Stimulated activated CD4-positive, alpha-beta T cell treated with anti-CD3 and anti-CD28 coated beads, TNF-alpha, amount 100 ng/mL, for 24 hours (primary cell): ENCODE measurements at regions not wholly inside any gene's neighbourhood (a gene's known extent, or its start where the extent isn't known, plus 50 kb on each side); places are given as distances from the start of the nearest gene placed in this dataset.
"Not testable (repeated sequence)": the region's sequence is repeated elsewhere in the genome, so short reads cannot be mapped to it uniquely, and the experiment has no call there.

Experiments
- DNase-seq, 3 experiments: peaks; one replicate each; pipeline ENCODE4 v3.0.0-alpha.2; 2020; ENCODE audit warnings: low read depth in 3 of 3

DNA sequence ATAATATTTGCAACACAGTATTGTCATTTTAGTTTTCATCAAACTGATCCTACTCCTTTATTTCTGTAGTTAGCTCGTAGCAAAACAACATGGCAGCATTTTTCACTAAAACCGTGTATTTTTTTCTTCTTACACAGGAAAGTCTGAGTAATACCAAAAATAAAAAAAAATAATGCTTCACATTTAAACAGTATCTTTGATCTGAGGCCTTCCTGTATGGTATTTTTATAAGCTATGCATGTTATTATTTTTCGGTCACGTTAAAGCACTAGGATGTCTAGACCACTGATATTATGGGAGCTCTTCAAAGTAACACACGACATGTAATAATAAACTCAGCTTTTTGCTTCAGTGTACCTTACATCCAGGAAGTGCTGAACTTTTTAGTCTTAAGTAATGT lies 94.1 kb upstream of the SRD5A3 start:
- no peak for DNase-seq

DNA sequence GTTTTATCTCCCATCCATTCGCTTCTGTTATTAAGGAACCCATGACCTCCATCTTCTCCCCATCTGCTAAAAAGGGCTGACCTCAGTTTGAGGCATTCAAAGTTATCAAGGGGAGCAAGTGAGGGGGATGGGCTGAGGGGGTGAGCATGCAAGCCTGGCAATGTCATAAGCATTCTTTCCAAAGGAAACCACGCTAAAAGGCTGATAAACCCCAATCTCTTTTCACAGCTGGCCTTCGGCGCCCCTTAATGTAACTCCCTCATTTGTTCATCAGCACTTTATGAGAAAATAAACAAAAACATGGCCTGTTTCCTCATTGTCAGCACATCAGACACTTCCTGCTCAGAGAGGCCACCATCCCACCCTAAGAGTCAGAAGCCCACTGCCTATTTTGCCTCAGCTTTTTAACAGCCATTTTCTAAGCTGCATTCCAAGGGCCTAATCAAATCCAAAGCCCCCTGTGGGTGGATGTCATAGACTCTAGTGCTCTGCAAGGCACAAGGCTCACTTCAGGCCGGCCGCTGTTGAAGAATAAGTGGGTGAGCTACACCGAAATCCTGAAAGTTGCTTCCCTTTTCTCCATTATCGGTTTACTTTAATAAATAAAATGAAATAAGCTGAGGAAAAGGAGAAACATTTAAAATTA lies 92.0 kb upstream of the SRD5A3 start:
- no peak for DNase-seq

DNA sequence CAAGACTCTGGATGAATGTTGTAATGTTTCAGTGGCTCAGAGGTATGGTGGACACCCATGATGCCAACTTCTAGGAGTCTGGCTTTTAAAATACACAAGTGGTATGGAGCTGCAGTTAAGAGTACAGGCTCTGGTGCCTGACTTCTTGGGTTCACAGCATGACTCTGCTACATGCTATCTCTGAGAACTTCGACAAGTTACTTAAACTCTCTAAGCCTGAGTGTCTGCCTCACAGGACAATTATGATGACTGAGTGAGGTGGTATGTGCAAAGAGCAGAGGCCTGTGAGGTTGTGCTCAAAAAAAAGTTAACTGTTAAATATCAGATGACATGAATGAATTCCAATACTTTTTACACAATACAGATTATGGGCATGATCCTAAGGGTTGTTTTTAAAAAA lies 90.9 kb upstream of the SRD5A3 start:
- no peak for DNase-seq

GRCh38 chr4:55256787-55257186 lies 89.3 kb upstream of the SRD5A3 start:
- no peak for DNase-seq

GRCh38 chr4:55258152-55258865 lies 87.7 kb upstream of the SRD5A3 start:
- DNase-seq, result no peak

GRCh38 chr4:55259294-55259693 lies 86.7 kb upstream of the SRD5A3 start:
- no peak for DNase-seq

- DNase-seq, result no peak
These were observed 76.6 kb upstream of the SRD5A3 start for GRCh38 chr4:55269470-55269869.

- DNase-seq, result no peak
These were observed 76.0 kb upstream of the SRD5A3 start for GRCh38 chr4:55269995-55270394.

- no peak for DNase-seq
These were observed 75.6 kb upstream of the SRD5A3 start for GRCh38 chr4:55270481-55270880.

DNA sequence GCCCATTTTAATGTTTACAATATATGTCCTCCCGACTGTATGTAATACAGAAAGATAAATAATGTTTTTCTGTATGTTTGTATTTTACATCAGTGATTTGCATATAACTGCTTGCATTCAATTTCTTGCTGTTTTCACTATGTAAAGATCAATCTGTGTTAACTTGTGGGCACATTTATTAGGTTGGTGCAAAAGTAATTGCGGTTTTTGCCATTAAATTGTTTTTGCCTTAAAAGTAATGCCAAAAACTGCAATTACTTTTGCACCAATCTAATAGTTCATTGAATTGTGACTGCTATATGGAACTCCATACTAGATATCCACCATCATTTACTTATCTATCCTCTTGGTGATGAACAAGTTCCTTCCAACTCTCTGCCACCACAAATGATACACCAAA lies 73.9 kb upstream of the SRD5A3 start:
- DNase-seq, result no peak

- DNase-seq, result no peak
These were observed 73.5 kb upstream of the SRD5A3 start for GRCh38 chr4:55272589-55272988.

GRCh38 chr4:55277011-55277410 lies 69.0 kb upstream of the SRD5A3 start:
- DNase-seq, result no peak

- no peak for DNase-seq
These were observed 67.7 kb upstream of the SRD5A3 start for GRCh38 chr4:55278316-55278715.

DNA sequence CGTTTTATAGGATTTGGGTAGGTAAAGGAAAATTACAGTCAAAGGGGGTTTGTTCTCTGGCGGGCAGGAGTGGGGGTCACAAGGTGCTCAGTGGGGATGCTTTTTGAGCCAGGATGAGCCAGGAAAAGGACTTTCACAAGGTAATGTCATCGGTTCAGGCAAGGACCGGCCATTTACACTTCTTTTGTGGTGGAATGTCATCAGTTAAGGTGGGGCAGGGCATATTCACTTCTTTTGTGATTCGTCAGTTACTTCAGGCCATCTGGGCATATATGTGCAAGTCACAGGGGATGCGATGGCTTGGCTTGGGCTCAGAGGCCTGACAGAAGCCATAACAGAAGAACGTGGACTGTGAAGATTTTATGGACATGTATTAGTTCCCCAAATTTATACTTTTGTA lies 65.6 kb upstream of the SRD5A3 start:
- DNase-seq, result not testable (repeated sequence)

GRCh38 chr4:55281118-55281683 lies 64.8 kb upstream of the SRD5A3 start:
- not testable (repeated sequence) for DNase-seq

DNA sequence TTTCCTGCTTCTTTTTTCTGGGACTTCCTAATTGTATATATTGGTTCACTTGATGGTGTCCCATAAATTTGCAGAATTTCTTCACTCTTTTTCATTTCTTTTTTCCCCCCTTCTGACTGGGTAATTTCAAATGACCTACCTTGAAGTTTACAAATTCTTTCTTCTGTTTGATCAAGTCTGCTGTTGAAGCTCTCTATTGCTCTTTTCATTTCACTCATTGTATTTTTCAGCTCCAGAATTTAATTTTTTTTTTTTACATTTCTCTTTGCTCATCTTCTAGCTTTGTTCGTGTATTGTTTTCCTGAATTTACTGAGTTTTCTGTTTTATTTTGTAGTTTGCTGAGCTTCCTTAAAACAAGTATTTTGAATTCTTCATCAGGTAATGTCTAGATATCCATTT lies 61.7 kb upstream of the SRD5A3 start:
- DNase-seq, result no peak

DNA sequence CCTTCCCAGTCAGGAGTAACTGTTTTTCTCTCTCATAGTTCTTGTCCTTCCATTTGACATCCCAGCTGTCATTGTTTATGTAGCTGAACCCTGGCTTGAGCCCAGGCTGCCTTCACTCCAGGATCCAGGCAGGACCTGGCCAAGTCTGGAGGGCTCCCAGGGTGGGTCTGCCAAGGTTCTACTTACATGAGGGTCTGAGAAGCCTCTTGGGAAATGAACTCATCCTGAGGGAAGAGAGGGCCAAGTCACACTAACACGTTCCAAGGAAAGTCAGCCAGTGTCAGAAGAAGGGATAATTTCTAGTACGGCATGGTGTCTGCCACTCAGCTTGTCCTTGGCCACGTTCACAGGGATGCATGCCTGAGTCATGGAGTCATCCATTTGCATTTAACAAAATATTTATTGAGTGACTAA lies 54.8 kb upstream of the SRD5A3 start:
- DNase-seq, result no peak

DNA sequence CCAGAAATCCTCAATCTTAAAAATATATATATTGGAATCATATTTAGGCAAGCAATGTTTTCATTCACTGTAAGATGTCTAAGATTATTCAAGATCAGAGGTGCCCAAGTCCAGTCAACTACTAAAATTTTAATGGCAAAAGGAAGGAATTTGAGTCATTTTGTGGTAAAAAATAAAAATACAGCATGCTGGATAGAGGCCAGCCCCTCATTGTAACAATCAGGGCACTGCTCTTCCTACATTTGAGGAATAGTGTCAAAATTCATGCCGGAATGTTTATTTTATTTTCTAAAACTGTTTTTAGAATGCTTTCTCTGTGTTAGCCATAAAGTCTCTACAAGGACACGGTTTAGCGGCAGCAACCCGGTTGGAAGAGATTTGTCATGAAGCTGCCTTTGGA lies 49.9 kb upstream of the SRD5A3 start:
- no peak for DNase-seq
